Liver (tissue), 8 donors: ENCODE measurements at regions not wholly inside any gene's neighbourhood (a gene's known extent, or its start where the extent isn't known, plus 50 kb on each side); places are given as distances from the start of the nearest gene placed in this dataset.

Experiments
- DNase-seq: peaks from one replicate; pipeline ENCODE4 v3.0.0-alpha.2; 2017; ENCODE audit warnings: low spot score
- H3K27ac ChIP-seq, 2 donors: one replicate each; pipeline ENCODE4 v1.7.0; 2013; ENCODE audit warnings: inconsistent platforms in 2 of 2, low read length in 2 of 2, control low read depth in 1 of 2, low read depth in 1 of 2, mild to moderate bottlenecking in 1 of 2
- H3K27me3 ChIP-seq, 4 donors: one replicate each; pipeline versions ENCODE4 v1.6.1 to v1.7.0; 2013; ENCODE audit warnings: low read length in 3 of 4, inconsistent platforms in 1 of 4, mild to moderate bottlenecking in 1 of 4, moderate library complexity in 1 of 4; ENCODE audit not compliant: control insufficient read depth in 4 of 4, insufficient read depth in 4 of 4
- H3K36me3 ChIP-seq, 4 donors: one replicate each; pipeline versions ENCODE4 v1.6.1 to v1.7.0; 2013; ENCODE audit warnings: low read length in 3 of 4, mild to moderate bottlenecking in 3 of 4, low read depth in 1 of 4, moderate library complexity in 1 of 4; ENCODE audit not compliant: control insufficient read depth in 4 of 4, insufficient read depth in 3 of 4
- H3K4me1 ChIP-seq, 4 donors: one replicate each; pipeline versions ENCODE4 v1.6.1 to v1.7.0; 2013; ENCODE audit warnings: low read length in 3 of 4, mild to moderate bottlenecking in 3 of 4, moderate library complexity in 1 of 4; ENCODE audit not compliant: control insufficient read depth in 4 of 4, insufficient read depth in 4 of 4
- H3K4me3 ChIP-seq, 3 donors: one replicate each; pipeline versions ENCODE4 v1.6.1 to v1.7.0; 2013; ENCODE audit warnings: low read length in 3 of 3, control low read depth in 1 of 3, low read depth in 1 of 3, mild to moderate bottlenecking in 1 of 3
- H3K9ac ChIP-seq, 2 donors: one replicate each; pipeline ENCODE4 v1.7.0; 2013; ENCODE audit warnings: low read length in 2 of 2, mild to moderate bottlenecking in 2 of 2, moderate library complexity in 2 of 2, control low read depth in 1 of 2, low read depth in 1 of 2
- H3K9me3 ChIP-seq, 4 donors: one replicate each; pipeline versions ENCODE4 v1.6.1 to v1.7.0; 2013; ENCODE audit warnings: low read length in 3 of 4; ENCODE audit not compliant: control insufficient read depth in 4 of 4
- CTCF ChIP-seq: fragments of 150-350 bp; IDR thresholded peaks from 2 replicates; pipeline ENCODE4 v1.5.1; 2017; ENCODE audit warnings: improper control_type of control experiment, low read depth, low read length; ENCODE audit not compliant: missing input control
- FOXA1 ChIP-seq: IDR thresholded peaks from 2 replicates; pipeline ENCODE4 v1.6.1; 2016; ENCODE audit warnings: antibody characterized with exemption
- FOXA2 ChIP-seq: IDR thresholded peaks from 2 replicates; pipeline ENCODE4 v1.6.1; 2016; ENCODE audit warnings: antibody characterized with exemption
- HNF4G ChIP-seq: IDR thresholded peaks from 2 replicates; pipeline ENCODE4 v1.6.1; 2016; ENCODE audit warnings: antibody characterized with exemption
- NR2F2 ChIP-seq: IDR thresholded peaks from 2 replicates; pipeline ENCODE4 v1.6.1; 2016; ENCODE audit warnings: antibody characterized with exemption
- RXRA ChIP-seq, 2 donors: IDR thresholded peaks; 2 replicates each; pipeline ENCODE4 v1.6.1; 2017 to 2018; ENCODE audit warnings: antibody characterized with exemption in 2 of 2, mild to moderate bottlenecking in 1 of 2
- SP1 ChIP-seq: IDR thresholded peaks from 2 replicates; pipeline ENCODE4 v1.6.1; 2018; ENCODE audit warnings: antibody characterized with exemption, mild to moderate bottlenecking
- TAF1 ChIP-seq: conservative IDR thresholded peaks from 2 replicates; pipeline ENCODE4 v1.6.1; 2016; ENCODE audit warnings: antibody characterized with exemption, mild to moderate bottlenecking
- YY1 ChIP-seq: IDR thresholded peaks from 2 replicates; pipeline ENCODE4 v1.6.1; 2016; ENCODE audit warnings: antibody characterized with exemption, mild to moderate bottlenecking
- WGBS: extraction: QIAGEN DNeasy Blood & Tissue Kit; methylation state at CpG from one replicate; pipeline ENCODE4 v1.1.7; 2013; 5-methylcytosine and 5-hydroxymethylcytosine counted together
- donor health status: healthy.
- donor health status: healthy.
- donor health status: healthy.
- donor health status: healthy.
- donor health status: healthy.

- peaks cover 0 to 3% (median under 1%) of the 10 kb centered on the region in 4 donors for H3K9me3 ChIP-seq
- no peak overlapping the region for H3K9ac ChIP-seq
- DNase-seq = no peak
- 86% methylated on average over 4 of the region's 4 CpGs for WGBS
- no peaks in the 10 kb centered on the region for H3K36me3 ChIP-seq
- peaks cover 0 to 10% (median 2%) of the 10 kb centered on the region in 4 donors for H3K27me3 ChIP-seq
- no peak overlapping the region for H3K27ac ChIP-seq
- H3K4me3 ChIP-seq = no peak overlapping the region
- no peaks in the 10 kb centered on the region for H3K4me1 ChIP-seq
- TF ChIP-seq RXRA (IDR thresholded peaks at IDR 0.05) (no peak), FOXA1 (no peak), FOXA2 (no peak)
These were observed 239.9 kb upstream of the LRTM1 start for GRCh38 chr3:55167586-55168317.

- no peaks in the 10 kb centered on the region for H3K4me1 ChIP-seq
- TF ChIP-seq FOXA2 (no peak), TAF1 (no peak), NR2F2 (no peak), HNF4G (no peak)
- H3K4me3 ChIP-seq = no peak overlapping the region
- WGBS = 48% methylated on average over 5 of the region's 5 CpGs
- DNase-seq = no peak
- H3K27me3 ChIP-seq = peaks cover 0 to 10% (median 2%) of the 10 kb centered on the region in 4 donors
- no peak overlapping the region for H3K27ac ChIP-seq
- H3K9ac ChIP-seq = no peak overlapping the region
- H3K36me3 ChIP-seq = no peaks in the 10 kb centered on the region
- H3K9me3 ChIP-seq = no peaks in the 10 kb centered on the region
These were observed 239.0 kb upstream of the LRTM1 start for GRCh38 chr3:55166576-55167555.

GRCh38 chr3:55165704-55166405 lies 238.0 kb upstream of the LRTM1 start:
- Histone ChIP-seq H3K27ac (no peak overlapping the region), H3K36me3 (no peaks in the 10 kb centered on the region), H3K9me3 (no peaks in the 10 kb centered on the region), H3K9ac (no peak overlapping the region), H3K27me3 (peaks cover 0 to 8% (median under 1%) of the 10 kb centered on the region in 4 donors), H3K4me3 (no peak overlapping the region), H3K4me1 (no peaks in the 10 kb centered on the region)
- no peak for TF ChIP-seq SP1
- TF ChIP-seq TAF1 = no peak
- no peak for TF ChIP-seq CTCF
- TF ChIP-seq YY1 = no peak
- no peak for DNase-seq
- WGBS = 77% methylated on average over 6 of the region's 6 CpGs
